SU-DHL-6 (cell line): ENCODE measurements at regions not wholly inside any gene's neighbourhood (a gene's known extent, or its start where the extent isn't known, plus 50 kb on each side); places are given as distances from the start of the nearest gene placed in this dataset.

Source experiments
- CTCF ChIP-seq: fragments of 200-600 bp; sonication (generic); IDR thresholded peaks from one replicate; pipeline ENCODE4 v1.5.1; 2017; ENCODE audit warnings: antibody characterized with exemption, mild to moderate bottlenecking, low read length, moderate library complexity; ENCODE audit not compliant: insufficient read depth, poor library complexity, severe bottlenecking
- EZH2phosphoT487 ChIP-seq: fragments of 200-600 bp; sonication (generic), shearing (Covaris generic); conservative IDR thresholded peaks from 2 replicates; pipeline ENCODE4 v1.6.1; 2018; ENCODE audit warnings: mild to moderate bottlenecking, antibody characterized with exemption, low read length, moderate library complexity, mixed read lengths

- TF ChIP-seq CTCF = no peak
- TF ChIP-seq EZH2phosphoT487 = no peak
Observed at GRCh38 chr18:27366665-27367064, 181.6 kb upstream of the CHST9 start.
